Vagina (tissue), 2 donors: ENCODE measurements at regions not wholly inside any gene's neighbourhood (a gene's known extent, or its start where the extent isn't known, plus 50 kb on each side); places are given as distances from the start of the nearest gene placed in this dataset.

Experiments used
- DNase-seq, 2 donors: peaks; one replicate each; pipeline ENCODE4 v3.0.0-alpha.2; 2017; ENCODE audit errors: extremely low spot score in 2 of 2
- H3K27ac ChIP-seq: fragments of 200-600 bp; sonication (generic); one replicate; pipeline ENCODE4 v1.5.1; 2019
- H3K27me3 ChIP-seq: fragments of 200-600 bp; sonication (generic); one replicate; pipeline ENCODE4 v1.5.1; 2019
- H3K36me3 ChIP-seq, 2 donors: fragments of 200-600 bp; sonication (generic); one replicate each; pipeline ENCODE4 v1.5.1; 2017 to 2019
- H3K4me1 ChIP-seq: fragments of 200-600 bp; sonication (generic); one replicate; pipeline ENCODE4 v1.5.1; 2019
- H3K4me3 ChIP-seq, 2 donors: fragments of 200-600 bp; sonication (generic); 1 replicate in 1 of 2; 2 replicates in 1 of 2; pipeline ENCODE4 v1.5.1; 2016 to 2019
- H3K9me3 ChIP-seq: fragments of 200-600 bp; sonication (generic); one replicate; pipeline ENCODE4 v1.5.1; 2019
- CTCF ChIP-seq, 3 experiments: fragments of 450-650 bp in 2 of 3; fragments of 200-600 bp in 1 of 3; sonication (generic) in 1 of 3; IDR thresholded peaks; one replicate each; pipeline ENCODE4 v1.5.1; 2017 to 2019; ENCODE audit warnings: antibody characterized with exemption in 3 of 3, mild to moderate bottlenecking in 2 of 3, moderate library complexity in 2 of 3
- POLR2A ChIP-seq, 2 donors: fragments of 450-650 bp; IDR thresholded peaks; one replicate each; pipeline ENCODE4 v1.6.1; 2017; ENCODE audit warnings: antibody characterized with exemption in 2 of 2, mild to moderate bottlenecking in 2 of 2, moderate library complexity in 2 of 2
- POLR2AphosphoS5 ChIP-seq, 2 donors: sonication (generic); formaldehyde crosslinking; IDR thresholded peaks; one replicate each; pipeline ENCODE4 v1.9.0; 2017; ENCODE audit warnings: antibody characterized with exemption in 2 of 2, mild to moderate bottlenecking in 2 of 2, low read depth in 1 of 2; ENCODE audit not compliant: insufficient read depth in 1 of 2
- intact Hi-C: fragments of 100-400 bp; cut with DNase I; formaldehyde crosslinking; loops from one replicate; pipeline ENCODE4 v1.15.1; 2023

DNA sequence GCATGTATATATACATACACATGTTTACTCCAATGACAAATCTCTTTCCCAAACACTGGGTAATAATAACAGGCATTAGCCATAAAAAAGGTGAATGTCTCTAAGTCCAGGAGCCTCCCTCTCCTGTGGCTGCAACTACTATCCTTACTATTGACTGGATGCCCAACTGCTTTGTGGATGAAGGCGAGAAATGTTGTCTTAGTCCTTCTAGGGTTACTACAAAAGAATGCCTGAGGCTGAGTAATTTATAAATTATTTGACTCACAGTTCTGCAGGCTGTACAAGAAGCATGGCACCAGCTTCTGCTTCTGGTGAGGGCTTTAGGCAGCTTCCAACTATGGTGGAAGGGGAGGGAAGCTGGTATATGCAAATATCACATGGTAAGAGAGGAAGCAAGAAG, 366.0 kb upstream of the DDHD1 start:
- TF ChIP-seq POLR2A (IDR thresholded peaks at IDR 0.05) (no peak), POLR2AphosphoS5 (IDR thresholded peaks at IDR 0.05; ENCODE audit: insufficient read depth in 1 of 2, low read depth in 1 of 2) (no peak), CTCF (IDR thresholded peaks at IDR 0.05) (no peak)

DNA sequence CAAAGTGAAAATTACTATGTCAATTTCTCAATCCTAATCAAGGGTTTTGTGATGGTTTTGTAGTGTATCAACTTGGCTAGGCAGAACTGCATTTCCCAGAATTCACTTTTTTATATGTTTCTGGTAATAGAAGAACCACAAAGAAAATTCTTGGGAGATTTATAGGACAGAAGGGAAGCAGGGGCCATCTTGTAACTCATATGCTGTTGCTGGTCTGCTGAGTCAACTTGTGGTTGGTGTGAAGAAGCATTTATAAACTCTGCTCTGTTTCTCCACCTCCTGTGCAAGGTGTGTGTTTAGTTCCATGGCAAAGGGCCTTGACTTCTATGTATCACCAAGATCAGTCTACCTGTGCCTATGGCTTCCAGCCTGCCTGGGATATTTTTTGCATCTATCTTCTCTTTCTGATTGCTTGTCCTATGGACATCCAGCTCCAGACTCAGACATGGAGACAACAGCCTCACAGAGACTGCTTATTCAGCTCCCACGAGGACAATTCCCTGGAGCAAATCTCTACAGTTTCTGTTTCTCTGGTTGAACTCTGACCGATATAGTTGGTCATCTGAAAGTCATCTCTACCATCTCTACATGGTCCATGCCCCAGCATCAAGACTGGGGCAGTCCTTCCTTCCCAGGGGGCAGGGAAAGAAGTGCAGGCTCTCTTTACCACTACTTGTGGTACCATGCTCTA, 364.3 kb upstream of the DDHD1 start:
- DNase-seq: no peak
- no peak overlapping the region for H3K4me3 ChIP-seq
- H3K27ac ChIP-seq: no peak overlapping the region
- intact Hi-C loops: no loop called here
- TF ChIP-seq CTCF (IDR thresholded peaks at IDR 0.05) (no peak), POLR2AphosphoS5 (IDR thresholded peaks at IDR 0.05; ENCODE audit: insufficient read depth in 1 of 2, low read depth in 1 of 2) (no peak), POLR2A (IDR thresholded peaks at IDR 0.05) (no peak)
- H3K9me3 ChIP-seq: no peaks in the 10 kb centered on the region
- H3K36me3 ChIP-seq: no peaks in the 10 kb centered on the region
- no peaks in the 10 kb centered on the region for H3K27me3 ChIP-seq
- H3K4me1 ChIP-seq: peaks cover 4% of the 10 kb centered on the region

More for the DNA sequence above, 366.0 kb upstream of the DDHD1 start:
- no peak overlapping the region for H3K4me3 ChIP-seq
- DNase-seq: no peak
- H3K36me3 ChIP-seq: no peaks in the 10 kb centered on the region
- intact Hi-C loops: no loop called here
- H3K27me3 ChIP-seq: no peaks in the 10 kb centered on the region
- peaks cover 4% of the 10 kb centered on the region for H3K4me1 ChIP-seq
- no peaks in the 10 kb centered on the region for H3K9me3 ChIP-seq
- no peak overlapping the region for H3K27ac ChIP-seq

GRCh38 chr14:53516261-53516774, 363.2 kb upstream of the DDHD1 start:
- Histone ChIP-seq H3K4me1 (peaks cover 4% of the 10 kb centered on the region), H3K36me3 (no peaks in the 10 kb centered on the region), H3K4me3 (no peak overlapping the region), H3K9me3 (no peaks in the 10 kb centered on the region), H3K27ac (no peak overlapping the region), H3K27me3 (no peaks in the 10 kb centered on the region)
- DNase-seq: no peak
- TF ChIP-seq POLR2AphosphoS5 (IDR thresholded peaks at IDR 0.05; ENCODE audit: insufficient read depth in 1 of 2, low read depth in 1 of 2): no peak
- no peak for TF ChIP-seq CTCF (IDR thresholded peaks at IDR 0.05)
- TF ChIP-seq POLR2A (IDR thresholded peaks at IDR 0.05): no peak
- intact Hi-C loops: no loop called here

GRCh38 chr14:53515276-53515675, 362.2 kb upstream of the DDHD1 start:
- Histone ChIP-seq H3K27me3 (no peaks in the 10 kb centered on the region), H3K4me3 (no peak overlapping the region), H3K4me1 (peaks cover 10% of the 10 kb centered on the region), H3K27ac (no peak overlapping the region), H3K9me3 (no peaks in the 10 kb centered on the region), H3K36me3 (no peaks in the 10 kb centered on the region)
- intact Hi-C loops: no loop called here
- TF ChIP-seq POLR2A (IDR thresholded peaks at IDR 0.05): no peak
- TF ChIP-seq POLR2AphosphoS5 (IDR thresholded peaks at IDR 0.05; ENCODE audit: insufficient read depth in 1 of 2, low read depth in 1 of 2): no peak
- no peak for TF ChIP-seq CTCF (IDR thresholded peaks at IDR 0.05)
- no peak for DNase-seq

DNA sequence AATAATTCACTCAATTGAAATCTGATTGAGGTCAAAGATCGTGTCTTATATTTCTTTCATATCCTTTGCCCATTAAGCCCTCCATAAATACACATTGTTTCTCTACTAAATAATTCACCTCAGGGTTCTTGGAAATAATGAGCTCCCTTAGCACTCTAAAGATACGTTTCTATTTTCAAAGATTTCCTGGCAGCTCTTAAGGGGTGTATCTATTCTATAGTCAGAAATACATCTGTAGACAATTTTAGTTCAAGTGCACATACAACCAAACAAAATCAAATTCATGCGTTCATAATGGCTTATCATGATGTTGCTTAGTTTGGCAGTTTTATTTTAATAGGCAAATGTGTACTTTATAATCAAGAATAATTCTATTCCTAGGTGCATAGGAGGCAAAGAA, 361.1 kb upstream of the DDHD1 start:
- no peak overlapping the region for H3K27ac ChIP-seq
- no peak overlapping the region for H3K4me3 ChIP-seq
- intact Hi-C loops: no loop called here
- no peaks in the 10 kb centered on the region for H3K9me3 ChIP-seq
- H3K4me1 ChIP-seq: peaks cover 19% of the 10 kb centered on the region
- TF ChIP-seq POLR2A (IDR thresholded peaks at IDR 0.05) (no peak), POLR2AphosphoS5 (IDR thresholded peaks at IDR 0.05; ENCODE audit: insufficient read depth in 1 of 2, low read depth in 1 of 2) (no peak), CTCF (IDR thresholded peaks at IDR 0.05) (no peak)
- H3K27me3 ChIP-seq: no peaks in the 10 kb centered on the region
- H3K36me3 ChIP-seq: no peaks in the 10 kb centered on the region
- no peak for DNase-seq
